BLaER1 treated with 17β-estradiol and CSF1 and Interleukin-3, amounts not matched to agents 10 nM and 100 nM (cell line): ENCODE measurements at regions not wholly inside any gene's neighbourhood (a gene's known extent, or its start where the extent isn't known, plus 50 kb on each side); places are given as distances from the start of the nearest gene placed in this dataset.
A peak's percentile ranks its signal among the peaks of the same experiment; 100 is the strongest.

Source experiments
- H3K27ac ChIP-seq, 11 experiments: shearing (Covaris generic); formaldehyde crosslinking; 2 replicates each; pipeline ENCODE4 v1.8.1; 2022
- H3K27me3 ChIP-seq, 11 experiments: shearing (Covaris generic); formaldehyde crosslinking; 2 replicates each; pipeline ENCODE4 v1.8.1; 2022
- H3K36me3 ChIP-seq, 11 experiments: shearing (Covaris generic); formaldehyde crosslinking; 2 replicates each; pipeline ENCODE4 v1.8.1; 2022
- H3K4me1 ChIP-seq, 10 experiments: shearing (Covaris generic); formaldehyde crosslinking; 2 replicates each; pipeline ENCODE4 v1.8.1; 2022
- H3K4me2 ChIP-seq, 11 experiments: shearing (Covaris generic); formaldehyde crosslinking; 2 replicates each; pipeline ENCODE4 v1.8.1; 2022
- H3K4me3 ChIP-seq, 10 experiments: shearing (Covaris generic); formaldehyde crosslinking; 2 replicates each; pipeline ENCODE4 v1.8.1; 2022
- H3K9ac ChIP-seq, 11 experiments: shearing (Covaris generic); formaldehyde crosslinking; 2 replicates each; pipeline ENCODE4 v1.8.1; 2022
- H3K9me3 ChIP-seq, 11 experiments: shearing (Covaris generic); formaldehyde crosslinking; replicated peaks in 1 of 11; 2 replicates each; pipeline ENCODE4 v1.8.1; 2022
- H4K20me1 ChIP-seq, 11 experiments: shearing (Covaris generic); formaldehyde crosslinking; 2 replicates each; pipeline ENCODE4 v1.8.1; 2022
- Cebpa-rat ChIP-seq, 11 experiments: shearing (Covaris generic); IDR thresholded peaks; 2 replicates each; pipeline ENCODE4 v1.8.1; 2022

- Histone ChIP-seq H3K36me3 (no peaks in the 10 kb centered on the region), H3K9ac (no peak overlapping the region), H3K4me3 (no peak overlapping the region), H3K9me3 (no peaks in the 10 kb centered on the region), H3K4me2 (no peak overlapping the region), H3K27ac (no peak overlapping the region), H3K27me3 (no peaks in the 10 kb centered on the region), H3K4me1 (peaks cover 0 to 5% (median 0%) of the 10 kb centered on the region in 10 experiments; a peak in 3 of 20 replicates), H4K20me1 (no peaks in the 10 kb centered on the region)
- no peak for TF ChIP-seq Cebpa-rat (IDR thresholded peaks at IDR 0.05)
Measured at GRCh38 chr19:31506102-31506501, 156.9 kb upstream of the TSHZ3 start.

DNA sequence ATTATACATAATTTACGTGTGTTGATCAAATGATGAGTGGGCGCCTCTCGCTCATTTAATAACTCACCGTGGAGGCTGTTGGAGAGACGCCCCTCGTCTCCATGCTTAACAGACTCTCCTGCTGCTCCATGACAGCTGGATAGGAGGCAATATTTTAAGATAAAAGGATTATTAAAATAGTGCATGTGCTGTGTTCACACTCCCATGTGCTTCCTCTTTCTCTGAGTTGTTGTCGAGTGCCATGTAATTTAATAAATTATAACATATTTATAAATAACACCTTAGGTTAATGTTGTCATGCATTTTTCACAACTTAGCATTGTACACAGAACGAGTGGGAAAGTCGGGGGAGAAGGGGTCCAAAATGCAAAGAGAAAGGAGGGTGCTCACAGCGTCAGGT is 161.4 kb upstream of the TSHZ3 start:
- Histone ChIP-seq H3K9ac (no peak overlapping the region), H3K4me1 (peaks cover 0 to 5% (median 0%) of the 10 kb centered on the region in 10 experiments; a peak in 3 of 20 replicates), H3K9me3 (no peaks in the 10 kb centered on the region), H3K4me3 (no peak overlapping the region), H4K20me1 (no peaks in the 10 kb centered on the region), H3K4me2 (no peak overlapping the region), H3K27ac (no peak overlapping the region), H3K36me3 (no peaks in the 10 kb centered on the region), H3K27me3 (no peaks in the 10 kb centered on the region)
- no peak for TF ChIP-seq Cebpa-rat (IDR thresholded peaks at IDR 0.05)

DNA sequence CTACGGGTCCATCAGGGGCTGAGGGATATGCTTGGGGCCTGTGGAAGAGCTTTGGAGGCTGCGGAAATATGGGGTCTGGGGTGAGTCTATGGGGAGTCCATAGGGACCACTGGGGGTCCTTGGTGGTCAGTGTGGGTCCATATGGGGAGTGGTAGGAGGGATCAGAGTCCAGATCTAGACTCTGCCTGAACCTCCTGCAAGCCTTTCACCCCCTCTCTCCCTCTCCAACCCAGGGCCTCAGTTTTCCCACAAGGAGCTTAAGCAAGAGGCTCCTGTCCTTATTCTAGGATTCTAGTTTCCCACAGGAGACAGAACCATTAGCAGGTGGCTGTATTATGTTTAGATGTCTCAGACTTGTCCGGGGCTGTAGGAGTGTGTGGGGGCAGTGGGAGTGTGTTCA is 161.9 kb upstream of the TSHZ3 start:
- no peak for TF ChIP-seq Cebpa-rat (IDR thresholded peaks at IDR 0.05)
- H3K9me3 ChIP-seq: no peaks in the 10 kb centered on the region
- peaks cover 0 to 5% (median 0%) of the 10 kb centered on the region in 10 experiments; a peak in 3 of 20 replicates for H3K4me1 ChIP-seq
- H3K27me3 ChIP-seq: no peaks in the 10 kb centered on the region
- H3K9ac ChIP-seq: no peak overlapping the region
- H3K4me2 ChIP-seq: no peak overlapping the region
- no peak overlapping the region for H3K4me3 ChIP-seq
- no peaks in the 10 kb centered on the region for H3K36me3 ChIP-seq
- no peak overlapping the region for H3K27ac ChIP-seq
- H4K20me1 ChIP-seq: no peaks in the 10 kb centered on the region

- no peak overlapping the region for H3K4me3 ChIP-seq
- H3K4me1 ChIP-seq: peaks cover 0 to 5% (median 0%) of the 10 kb centered on the region in 10 experiments; a peak in 3 of 20 replicates
- H3K9me3 ChIP-seq: no peaks in the 10 kb centered on the region
- no peak for TF ChIP-seq Cebpa-rat (IDR thresholded peaks at IDR 0.05)
- H4K20me1 ChIP-seq: no peaks in the 10 kb centered on the region
- no peak overlapping the region for H3K27ac ChIP-seq
- H3K27me3 ChIP-seq: no peaks in the 10 kb centered on the region
- H3K36me3 ChIP-seq: no peaks in the 10 kb centered on the region
- H3K4me2 ChIP-seq: no peak overlapping the region
- H3K9ac ChIP-seq: no peak overlapping the region
Measured at GRCh38 chr19:31511696-31512095, 162.5 kb upstream of the TSHZ3 start.

- Histone ChIP-seq H3K4me2 (no peak overlapping the region), H3K36me3 (no peaks in the 10 kb centered on the region), H3K9ac (no peak overlapping the region), H3K9me3 (no peaks in the 10 kb centered on the region), H3K4me1 (peaks cover 0 to 3% (median 0%) of the 10 kb centered on the region in 10 experiments; a peak in 2 of 20 replicates), H4K20me1 (no peaks in the 10 kb centered on the region), H3K27me3 (no peaks in the 10 kb centered on the region), H3K4me3 (no peak overlapping the region), H3K27ac (no peak overlapping the region)
- TF ChIP-seq Cebpa-rat (IDR thresholded peaks at IDR 0.05): no peak
Measured at GRCh38 chr19:31512181-31512970, 163.1 kb upstream of the TSHZ3 start.

DNA sequence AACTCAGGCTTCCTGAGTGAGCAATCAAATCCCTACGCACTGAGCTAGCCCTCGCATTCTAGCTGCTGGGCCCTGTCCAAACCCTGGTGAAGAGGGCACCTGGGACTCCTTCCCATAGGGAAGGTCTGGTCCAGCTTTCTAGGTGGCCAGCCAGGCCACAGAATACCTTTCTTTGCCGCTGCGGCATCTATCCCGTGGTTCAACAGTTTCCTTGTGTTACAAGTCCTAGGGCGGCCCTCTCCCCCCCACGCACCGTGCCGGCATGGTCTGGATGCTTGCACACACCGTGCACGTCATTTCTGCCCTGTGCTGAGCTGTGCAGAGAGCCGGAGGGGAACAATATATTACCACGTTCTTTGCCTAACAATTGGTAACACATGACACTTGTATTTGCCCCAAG is 164.6 kb upstream of the TSHZ3 start:
- no peaks in the 10 kb centered on the region for H3K9me3 ChIP-seq
- H3K27me3 ChIP-seq: no peaks in the 10 kb centered on the region
- H3K9ac ChIP-seq: no peak overlapping the region
- no peaks in the 10 kb centered on the region for H4K20me1 ChIP-seq
- no peak for TF ChIP-seq Cebpa-rat (IDR thresholded peaks at IDR 0.05)
- no peaks in the 10 kb centered on the region for H3K36me3 ChIP-seq
- no peaks in the 10 kb centered on the region for H3K4me1 ChIP-seq
- no peak overlapping the region for H3K4me2 ChIP-seq
- H3K27ac ChIP-seq: no peak overlapping the region
- H3K4me3 ChIP-seq: no peak overlapping the region

GRCh38 chr19:31515931-31516330 is 166.7 kb upstream of the TSHZ3 start:
- Histone ChIP-seq H3K4me1 (no peaks in the 10 kb centered on the region), H3K4me3 (no peak overlapping the region), H3K27me3 (no peaks in the 10 kb centered on the region), H3K9ac (no peak overlapping the region), H3K4me2 (no peak overlapping the region), H3K9me3 (peaks cover 7 to 13% (median 12%) of the 10 kb centered on the region in 11 experiments; a peak in 19 of 22 replicates), H3K36me3 (no peaks in the 10 kb centered on the region), H3K27ac (no peak overlapping the region), H4K20me1 (no peaks in the 10 kb centered on the region)
- TF ChIP-seq Cebpa-rat (IDR thresholded peaks at IDR 0.05): peak in 10 of 11 experiments; percentile 18 to 87 (median 60); a peak in 13 of 22 replicates

GRCh38 chr19:31516756-31517155 is 167.5 kb upstream of the TSHZ3 start:
- Histone ChIP-seq H3K36me3 (no peaks in the 10 kb centered on the region), H3K9ac (no peak overlapping the region), H3K27ac (no peak overlapping the region), H3K4me2 (no peak overlapping the region), H3K9me3 (peaks cover 9 to 16% (median 13%) of the 10 kb centered on the region in 11 experiments; a peak in 19 of 22 replicates), H3K4me3 (no peak overlapping the region), H4K20me1 (no peaks in the 10 kb centered on the region), H3K27me3 (no peaks in the 10 kb centered on the region), H3K4me1 (no peaks in the 10 kb centered on the region)
- no peak for TF ChIP-seq Cebpa-rat (IDR thresholded peaks at IDR 0.05)

DNA sequence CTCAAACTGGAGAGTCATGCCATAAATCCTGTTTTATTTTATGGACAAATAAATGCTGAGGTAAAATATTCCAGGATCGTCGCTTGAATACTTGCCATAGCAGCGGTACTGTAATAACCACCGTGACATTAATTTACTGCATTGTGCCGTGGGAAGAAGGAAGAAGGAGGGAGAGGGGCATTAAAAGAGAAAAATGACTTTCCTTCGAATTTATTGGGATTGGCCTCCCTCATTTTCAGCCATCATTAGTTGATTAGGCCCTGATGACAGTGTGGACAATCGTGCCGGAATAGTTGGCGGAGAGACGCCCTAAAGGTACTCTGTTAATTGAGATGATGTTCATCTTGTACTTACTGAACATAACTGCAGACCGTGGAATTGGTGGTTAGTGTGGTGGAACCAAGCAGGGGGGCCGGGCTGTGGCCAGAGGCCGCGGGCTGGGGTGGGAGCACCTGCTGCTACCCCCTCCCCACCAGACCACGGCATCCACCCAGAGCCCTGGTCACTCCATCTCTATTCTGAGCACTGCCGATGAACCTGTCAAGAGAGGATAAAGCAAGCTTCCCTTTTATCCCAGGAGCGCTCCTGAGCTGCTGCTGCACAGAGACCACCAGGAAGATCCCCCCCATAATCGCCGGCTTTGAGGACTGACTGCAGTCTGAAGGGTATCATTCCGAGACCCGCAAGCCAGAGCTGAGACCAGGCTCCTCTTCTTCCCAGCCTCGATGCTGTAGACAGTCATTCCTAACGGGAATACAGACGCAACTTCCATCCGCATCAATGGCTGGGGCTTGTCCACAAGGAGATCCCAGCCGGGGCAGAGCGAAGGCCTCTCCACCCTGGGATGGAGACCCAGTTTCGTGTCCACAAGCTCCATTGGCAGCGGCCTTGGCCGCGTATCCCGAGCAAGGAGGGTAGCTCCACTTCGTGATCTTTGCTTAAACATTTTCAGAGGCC is 168.3 kb upstream of the TSHZ3 start:
- H3K27ac ChIP-seq: no peak overlapping the region
- no peaks in the 10 kb centered on the region for H3K4me1 ChIP-seq
- peaks cover 9 to 16% (median 13%) of the 10 kb centered on the region in 11 experiments; a peak in 19 of 22 replicates for H3K9me3 ChIP-seq
- H3K27me3 ChIP-seq: no peaks in the 10 kb centered on the region
- H3K36me3 ChIP-seq: no peaks in the 10 kb centered on the region
- no peak overlapping the region for H3K9ac ChIP-seq
- no peaks in the 10 kb centered on the region for H4K20me1 ChIP-seq
- H3K4me3 ChIP-seq: no peak overlapping the region
- TF ChIP-seq Cebpa-rat (IDR thresholded peaks at IDR 0.05): no peak
- H3K4me2 ChIP-seq: no peak overlapping the region
